Right cardiac atrium (tissue), 5 donors: ENCODE measurements at regions not wholly inside any gene's neighbourhood (a gene's known extent, or its start where the extent isn't known, plus 50 kb on each side); places are given as distances from the start of the nearest gene placed in this dataset.

Experiments
- ATAC-seq, 2 donors: fragments of 200-7000 bp; cut with Tn5 transposase; one replicate each; pipeline versions ENCODE4 v1.8.0 to v1.9.1; 2020; ENCODE audit warnings: moderate library complexity in 2 of 2, mild to moderate bottlenecking in 1 of 2
- DNase-seq, 3 donors: peaks; one replicate each; pipeline ENCODE4 v3.0.0-alpha.2; 2020
- H3K27ac ChIP-seq: one replicate; pipeline ENCODE4 v1.5.1; 2013; ENCODE audit warnings: mild to moderate bottlenecking, low read length, control low read depth, moderate library complexity
- H3K27me3 ChIP-seq: one replicate; pipeline ENCODE4 v1.6.1; 2013; ENCODE audit not compliant: control insufficient read depth, insufficient read depth
- H3K4me1 ChIP-seq: one replicate; pipeline ENCODE4 v1.6.1; 2013; ENCODE audit warnings: low read length; ENCODE audit not compliant: control insufficient read depth, insufficient read depth
- H3K4me3 ChIP-seq: one replicate; pipeline ENCODE4 v1.5.1; 2013; ENCODE audit warnings: low read length, control low read depth
- H3K9me3 ChIP-seq: one replicate; pipeline ENCODE4 v1.6.1; 2013; ENCODE audit warnings: low read length; ENCODE audit not compliant: control insufficient read depth
- WGBS: extraction: QIAGEN DNeasy Blood & Tissue Kit; methylation state at CpG from one replicate; pipeline ENCODE4 v1.1.7; 2013; 5-methylcytosine and 5-hydroxymethylcytosine counted together
- intact Hi-C, 4 donors: fragments of 100-400 bp; cut with DNase I; formaldehyde crosslinking; loops; one replicate each; pipeline versions ENCODE4 v1.11.0 to v1.14.0; 2022 to 2023
- donor health status: healthy with polysubstance abuse.
- donor health status: DM: no; HTN: yes; CAD: no.
- donor health status: DM: no; HTN: no; CAD: no.
- donor health status: DM: no; HTN: yes; CAD: no; lungs with severe emphysema.
- donor health status: DM: yes; HTN: yes; CAD: no.

DNA sequence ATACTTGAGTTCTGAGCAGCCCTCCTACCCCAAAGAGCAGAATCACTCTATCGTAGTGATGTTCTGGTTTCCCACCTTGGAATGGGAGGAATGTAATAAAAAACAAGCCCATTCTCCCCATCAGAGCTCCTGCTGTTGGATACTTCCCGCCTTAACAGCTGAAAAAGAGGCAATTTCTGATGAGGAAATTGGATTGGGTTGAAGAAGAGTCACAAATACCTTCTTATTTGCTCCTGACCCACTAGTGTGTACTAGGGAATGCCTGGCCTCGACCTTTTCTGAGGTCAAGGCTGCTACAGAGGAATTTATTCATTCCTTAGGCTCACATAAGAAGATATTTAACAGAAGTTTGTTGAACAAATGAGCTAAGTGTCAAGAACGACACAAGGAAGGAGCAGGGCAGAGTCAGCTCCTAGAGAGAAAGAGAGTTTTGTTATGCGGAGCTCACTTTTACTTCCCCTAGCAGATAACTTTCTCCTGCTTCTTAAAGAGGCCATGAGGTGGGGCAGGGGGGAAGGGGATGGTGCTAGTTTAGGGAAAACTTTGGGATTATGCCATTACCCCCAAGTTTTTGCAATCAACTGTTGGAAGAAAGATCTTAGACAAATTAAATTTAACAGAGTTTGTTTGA lies 273.8 kb upstream of the CLNK start:
- Histone ChIP-seq H3K9me3 (no peaks in the 10 kb centered on the region), H3K27me3 (no peaks in the 10 kb centered on the region), H3K4me3 (no peak overlapping the region), H3K27ac (no peak overlapping the region), H3K4me1 (no peaks in the 10 kb centered on the region)
- ATAC-seq (no peak), DNase-seq (no peak)
- WGBS, result 67% methylated on average over 5 of the region's 5 CpGs
- intact Hi-C loops, result no loop called here

DNA sequence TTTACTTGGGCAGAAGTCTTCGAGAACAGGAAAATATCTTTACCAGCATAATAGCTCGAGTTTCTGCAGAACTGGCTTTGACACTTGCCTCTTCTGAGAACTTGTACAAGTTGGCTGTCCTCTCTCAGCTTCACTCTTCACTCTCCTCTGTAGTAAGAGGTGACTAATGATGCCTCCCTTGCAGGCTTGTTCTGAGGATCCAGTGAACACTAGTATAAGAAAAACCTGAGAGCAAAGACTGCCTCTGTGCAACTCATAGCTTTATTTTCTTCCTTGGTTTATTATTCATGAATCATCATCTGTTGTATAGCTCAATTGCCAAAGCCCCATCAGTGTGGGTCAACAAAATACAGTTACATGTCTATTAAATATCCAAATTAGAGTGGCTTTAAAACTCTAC lies 266.7 kb upstream of the CLNK start:
- DNase-seq, result no peak
- H3K9me3 ChIP-seq, result no peaks in the 10 kb centered on the region
- H3K4me1 ChIP-seq, result no peaks in the 10 kb centered on the region
- H3K4me3 ChIP-seq, result no peak overlapping the region
- ATAC-seq, result no peak
- WGBS, result 71% methylated on average over 2 of the region's 2 CpGs
- H3K27ac ChIP-seq, result no peak overlapping the region
- intact Hi-C loops, result no loop called here
- no peaks in the 10 kb centered on the region for H3K27me3 ChIP-seq

DNA sequence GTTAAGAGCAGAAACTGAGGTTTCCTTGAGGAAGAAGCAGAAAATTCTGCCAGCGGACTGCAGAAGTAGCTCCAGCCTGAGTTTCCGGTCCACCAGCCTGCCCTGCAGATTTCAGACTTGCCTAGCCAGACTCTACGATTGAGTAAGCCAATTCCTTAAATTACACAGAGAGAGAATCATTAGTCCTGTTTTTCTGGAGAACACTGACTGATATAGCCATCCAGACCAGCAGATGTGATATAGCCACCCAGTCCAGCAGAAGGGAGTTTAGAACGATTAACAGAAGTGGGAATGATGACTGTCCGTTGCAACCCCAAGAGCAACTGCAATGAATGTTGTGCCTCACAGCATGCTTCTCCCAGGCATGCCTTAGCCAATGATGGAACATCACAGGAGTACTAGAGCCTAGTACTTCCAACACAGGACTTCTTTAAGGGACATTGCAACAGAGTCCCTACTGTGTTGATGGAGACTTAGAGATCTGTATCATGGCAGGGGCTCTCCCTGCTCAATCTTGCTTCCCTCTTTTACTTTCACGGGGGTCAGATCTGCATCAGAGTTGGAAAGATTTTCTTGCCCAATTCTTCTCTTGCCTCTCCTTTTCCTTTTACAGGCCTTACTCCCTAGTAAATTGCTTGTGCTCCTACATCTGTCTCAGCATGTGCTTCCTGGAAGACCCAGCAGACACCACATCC lies 264.6 kb upstream of the CLNK start:
- no peaks in the 10 kb centered on the region for H3K27me3 ChIP-seq
- WGBS, result 87% methylated on average over 6 of the region's 6 CpGs
- no peaks in the 10 kb centered on the region for H3K4me1 ChIP-seq
- H3K9me3 ChIP-seq, result no peaks in the 10 kb centered on the region
- DNase-seq (no peak), ATAC-seq (no peak)
- intact Hi-C loops, result no loop called here
- H3K27ac ChIP-seq, result no peak overlapping the region
- H3K4me3 ChIP-seq, result no peak overlapping the region

DNA sequence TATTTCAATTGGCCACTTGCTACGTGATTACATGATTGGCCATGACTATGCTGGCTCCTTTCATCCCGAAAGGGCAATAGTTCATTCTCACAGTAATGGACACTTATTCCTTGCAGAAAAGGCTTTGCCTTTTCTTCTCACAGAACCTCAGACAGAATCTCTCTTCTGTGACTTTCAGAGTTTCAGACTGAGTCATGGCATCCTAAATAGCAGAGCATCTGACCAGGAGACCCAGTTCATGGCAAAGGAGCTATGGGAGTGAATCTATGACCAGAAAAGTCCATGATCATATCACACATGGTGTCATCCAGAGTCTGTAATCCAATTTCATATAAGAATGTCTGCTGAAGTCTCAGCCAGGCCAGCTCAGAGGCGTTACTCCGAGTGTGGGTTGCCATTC lies 263.3 kb upstream of the CLNK start:
- no peak for ATAC-seq
- intact Hi-C loops, result no loop called here

DNA sequence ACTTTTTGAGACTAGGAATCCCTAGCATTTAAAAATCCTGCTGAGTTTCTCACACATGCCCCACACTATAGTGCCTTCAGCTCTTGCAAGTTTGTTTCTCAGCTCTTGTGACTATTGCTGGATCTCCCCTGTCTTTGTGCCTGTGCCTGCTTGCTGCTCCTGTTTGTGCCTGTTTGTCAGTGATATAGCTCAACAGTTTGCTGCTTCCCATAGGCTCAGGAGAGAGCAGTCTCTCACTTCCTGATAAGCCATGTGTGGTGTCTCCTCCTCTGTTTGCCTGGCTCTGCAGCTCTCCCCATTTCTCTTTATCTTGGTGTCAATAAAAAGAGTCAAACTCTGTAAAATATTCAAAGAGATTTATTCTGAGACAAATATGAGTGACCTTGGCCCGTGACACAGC lies 259.8 kb upstream of the CLNK start:
- WGBS, result 54% methylated on average over 1 of the region's 1 CpG
- Histone ChIP-seq H3K9me3 (peaks cover 2% of the 10 kb centered on the region), H3K27me3 (no peaks in the 10 kb centered on the region), H3K4me1 (no peaks in the 10 kb centered on the region), H3K4me3 (no peak overlapping the region), H3K27ac (no peak overlapping the region)
- DNase-seq, result no peak
- no peak for ATAC-seq
- intact Hi-C loops, result no loop called here

More for the DNA sequence above, 263.3 kb upstream of the CLNK start:
- no peak for DNase-seq
- H3K9me3 ChIP-seq, result no peaks in the 10 kb centered on the region
- no peak overlapping the region for H3K4me3 ChIP-seq
- no peak overlapping the region for H3K27ac ChIP-seq
- H3K4me1 ChIP-seq, result no peaks in the 10 kb centered on the region
- 69% methylated on average over 4 of the region's 4 CpGs for WGBS
- H3K27me3 ChIP-seq, result no peaks in the 10 kb centered on the region

DNA sequence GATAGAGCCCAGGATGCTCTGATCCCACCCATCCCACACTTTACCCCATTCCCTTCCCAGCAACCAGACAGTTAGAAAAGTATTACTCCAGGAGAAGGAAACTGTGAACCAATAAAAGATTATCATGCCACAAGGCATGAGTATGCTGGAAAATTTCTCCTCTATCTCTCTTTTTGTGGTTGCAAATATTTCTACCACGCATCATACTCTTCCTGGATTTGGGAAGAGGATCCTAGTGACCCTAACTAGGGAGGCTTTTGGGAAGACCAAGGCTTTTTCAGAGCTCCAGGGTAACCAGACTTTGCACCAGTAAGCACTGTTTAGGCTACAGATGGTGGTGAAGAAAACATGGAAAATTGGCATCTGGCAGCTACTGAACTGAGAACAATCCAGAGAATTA lies 257.6 kb upstream of the CLNK start:
- ATAC-seq, result no peak
- Histone ChIP-seq H3K4me1 (no peaks in the 10 kb centered on the region), H3K4me3 (no peak overlapping the region), H3K9me3 (peaks cover 2% of the 10 kb centered on the region), H3K27ac (no peak overlapping the region), H3K27me3 (no peaks in the 10 kb centered on the region)
- 83% methylated on average over 1 of the region's 1 CpG for WGBS
- intact Hi-C loops, result no loop called here
- no peak for DNase-seq

DNA sequence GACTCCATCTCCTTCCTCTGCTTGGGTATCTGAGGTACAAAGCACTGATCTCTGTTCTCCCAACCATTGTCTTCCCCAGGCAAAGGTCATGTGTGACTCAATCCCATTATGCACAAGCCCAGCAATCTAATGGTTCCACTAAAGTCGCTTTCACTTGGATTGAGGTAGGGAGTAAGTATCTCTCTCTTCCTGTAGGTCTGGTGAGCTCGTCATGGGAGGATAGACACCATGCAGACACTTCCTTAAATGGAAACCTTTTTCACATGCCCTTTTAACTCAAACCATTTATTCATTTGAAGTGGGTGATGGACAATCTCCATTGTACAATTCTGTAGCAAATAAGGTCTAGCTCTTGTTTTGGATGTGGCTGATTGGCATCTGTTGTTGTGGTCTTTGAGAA lies 245.2 kb upstream of the CLNK start:
- 64% methylated on average over 2 of the region's 2 CpGs for WGBS
- DNase-seq (no peak), ATAC-seq (no peak)
- Histone ChIP-seq H3K27ac (no peak overlapping the region), H3K4me3 (no peak overlapping the region), H3K4me1 (no peaks in the 10 kb centered on the region), H3K27me3 (no peaks in the 10 kb centered on the region), H3K9me3 (no peaks in the 10 kb centered on the region)
- intact Hi-C loops, result no loop called here

DNA sequence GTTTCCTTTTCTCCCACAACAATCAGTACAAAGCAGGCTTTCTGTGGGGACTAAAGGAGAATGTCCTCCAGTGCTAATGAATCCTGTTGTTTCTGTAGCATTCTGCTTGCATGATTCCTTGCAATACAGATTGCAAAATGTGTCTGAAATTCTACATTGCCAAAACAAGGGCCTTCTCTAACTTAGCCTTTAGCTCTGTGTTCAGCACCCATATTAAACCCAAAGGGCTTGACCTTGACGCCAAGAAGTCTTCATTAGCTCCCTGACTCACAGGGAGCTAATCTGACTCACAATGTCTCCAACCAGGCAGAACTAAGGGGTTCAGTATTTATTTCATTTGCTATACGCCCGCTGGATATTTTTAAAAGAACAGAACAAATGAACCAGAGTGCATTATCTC lies 241.4 kb upstream of the CLNK start:
- Histone ChIP-seq H3K27ac (no peak overlapping the region), H3K4me3 (no peak overlapping the region), H3K4me1 (no peaks in the 10 kb centered on the region), H3K27me3 (no peaks in the 10 kb centered on the region), H3K9me3 (no peaks in the 10 kb centered on the region)
- intact Hi-C loops, result no loop called here
- no peak for DNase-seq
- 60% methylated on average over 3 of the region's 3 CpGs for WGBS
- ATAC-seq, result peak in 1 of 2 donors; percentile 48

DNA sequence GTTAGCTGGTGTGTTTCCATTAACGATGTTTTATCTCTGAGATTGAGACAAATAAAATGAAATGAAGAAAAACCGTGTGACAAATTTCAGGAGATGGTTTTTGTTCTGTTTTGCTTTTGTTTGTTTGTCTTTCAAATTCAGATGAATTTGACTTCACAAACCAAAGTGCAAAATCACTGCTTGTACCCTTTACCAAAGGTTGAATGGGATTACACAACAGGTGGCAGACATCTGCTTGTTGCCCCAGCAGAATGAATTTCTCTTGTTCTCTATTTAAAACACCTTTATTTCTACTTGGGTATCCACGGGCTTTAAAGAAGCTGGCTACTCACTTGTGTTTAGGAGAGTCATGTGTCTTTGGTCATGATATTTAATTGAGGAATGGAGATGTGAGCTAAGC lies 239.7 kb upstream of the CLNK start:
- intact Hi-C loops, result no loop called here
- no peak overlapping the region for H3K4me3 ChIP-seq
- H3K4me1 ChIP-seq, result no peaks in the 10 kb centered on the region
- DNase-seq (no peak), ATAC-seq (no peak)
- no peak overlapping the region for H3K27ac ChIP-seq
- H3K27me3 ChIP-seq, result no peaks in the 10 kb centered on the region
- no peaks in the 10 kb centered on the region for H3K9me3 ChIP-seq
- WGBS, result 66% methylated on average over 3 of the region's 3 CpGs

DNA sequence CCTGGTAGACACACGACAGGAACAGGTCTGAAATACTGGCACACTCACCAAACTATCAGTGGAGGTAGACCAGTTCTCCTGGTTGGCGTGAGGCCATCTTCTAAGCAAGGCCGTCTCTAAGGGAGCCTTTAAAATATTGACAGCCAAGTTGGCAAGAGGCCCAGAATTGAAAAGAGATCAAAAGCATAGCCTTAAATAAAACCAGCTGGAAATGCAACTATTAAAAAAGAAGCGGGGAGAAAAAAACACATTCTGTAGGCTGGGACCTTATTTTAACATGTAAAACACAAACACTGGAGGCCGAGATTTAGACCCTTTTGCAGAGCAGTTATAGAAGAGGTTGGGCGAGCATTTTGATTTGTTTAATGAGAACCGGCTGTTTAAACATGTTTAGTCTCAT lies 233.0 kb upstream of the CLNK start:
- DNase-seq, result no peak
- no peak overlapping the region for H3K27ac ChIP-seq
- intact Hi-C loops, result no loop called here
- no peaks in the 10 kb centered on the region for H3K4me1 ChIP-seq
- ATAC-seq, result no peak
- H3K4me3 ChIP-seq, result no peak overlapping the region
- no peaks in the 10 kb centered on the region for H3K9me3 ChIP-seq
- WGBS, result 44% methylated on average over 7 of the region's 7 CpGs
- H3K27me3 ChIP-seq, result no peaks in the 10 kb centered on the region

DNA sequence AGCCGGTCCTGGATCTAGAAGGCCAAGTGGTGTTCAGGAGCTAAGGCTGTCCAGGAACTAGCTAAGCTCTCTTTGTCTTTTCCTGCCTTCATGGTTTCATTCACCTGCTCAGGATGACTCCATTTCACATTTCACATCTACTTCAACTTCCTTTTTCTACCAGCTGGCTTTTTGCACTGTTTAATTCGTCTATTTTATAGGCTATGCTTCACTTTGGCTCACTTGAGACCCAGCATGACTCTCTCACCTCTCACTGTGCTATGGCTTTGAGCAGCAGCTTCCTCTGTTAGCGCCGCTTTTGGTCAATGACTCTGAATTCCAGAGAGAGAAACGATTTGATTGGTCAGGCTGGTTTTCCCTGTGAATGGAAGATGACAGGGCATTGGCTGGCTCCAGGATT lies 213.5 kb upstream of the CLNK start:
- H3K4me3 ChIP-seq, result no peak overlapping the region
- no peaks in the 10 kb centered on the region for H3K27me3 ChIP-seq
- WGBS, result 87% methylated on average over 5 of the region's 5 CpGs
- no peaks in the 10 kb centered on the region for H3K4me1 ChIP-seq
- ATAC-seq (no peak), DNase-seq (no peak)
- H3K27ac ChIP-seq, result no peak overlapping the region
- H3K9me3 ChIP-seq, result no peaks in the 10 kb centered on the region
- intact Hi-C loops, result no loop called here

DNA sequence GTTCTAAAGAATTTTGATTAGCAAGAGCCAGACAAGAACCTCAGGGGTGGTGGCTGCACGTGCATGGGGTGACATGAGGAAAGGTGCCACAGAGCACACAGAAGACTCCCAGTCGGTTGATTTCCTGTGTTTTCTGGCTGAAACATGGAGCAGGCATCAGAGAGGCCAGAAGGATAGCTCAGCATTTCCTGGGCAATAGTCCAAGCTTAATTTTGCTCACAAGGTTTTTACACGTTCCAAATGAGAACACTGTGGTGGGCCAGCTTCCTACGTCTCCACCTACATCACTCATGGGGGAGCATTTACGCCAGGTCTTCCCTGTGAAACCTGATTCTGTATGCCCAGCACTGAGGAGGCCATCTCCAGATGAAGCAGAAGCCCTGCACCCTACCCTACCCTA lies 212.5 kb upstream of the CLNK start:
- no peak overlapping the region for H3K27ac ChIP-seq
- ATAC-seq, result no peak
- H3K4me1 ChIP-seq, result no peaks in the 10 kb centered on the region
- no peaks in the 10 kb centered on the region for H3K27me3 ChIP-seq
- no peaks in the 10 kb centered on the region for H3K9me3 ChIP-seq
- H3K4me3 ChIP-seq, result no peak overlapping the region
- 46% methylated on average over 5 of the region's 5 CpGs for WGBS
- intact Hi-C loops, result no loop called here
- no peak for DNase-seq
